GM21529 (cell line): ENCODE measurements at regions not wholly inside any gene's neighbourhood (a gene's known extent, or its start where the extent isn't known, plus 50 kb on each side); places are given as distances from the start of the nearest gene placed in this dataset.
"Not testable (repeated sequence)": the region's sequence is repeated elsewhere in the genome, so short reads cannot be mapped to it uniquely, and the experiment has no call there.

Experiments used
- ATAC-seq: cut with Tn5 transposase; IDR thresholded peaks from one replicate; pipeline ENCODE4 v1.9.1; 2021; ENCODE audit not compliant: unreplicated experiment

DNA sequence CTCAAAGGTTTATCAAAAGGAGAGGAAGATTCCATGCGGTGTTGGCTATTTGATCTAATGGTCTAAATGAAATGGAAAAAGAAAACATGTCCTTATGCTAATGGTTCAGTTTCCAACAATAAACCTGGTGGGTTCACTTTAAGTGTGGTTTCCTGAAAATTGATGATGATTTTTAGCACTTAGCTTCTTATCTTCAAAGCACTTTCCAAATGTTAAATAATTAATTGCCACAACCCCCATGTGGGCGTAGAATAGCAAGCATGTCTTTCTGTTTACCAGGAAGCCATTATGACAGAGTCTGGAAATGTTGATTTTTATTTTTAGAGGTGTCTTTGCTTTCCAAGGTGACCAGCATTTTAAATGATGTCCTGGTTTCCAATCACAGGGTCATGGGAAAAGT lies 134.8 kb upstream of the SLC4A4 start:
- no peak for ATAC-seq

- no peak for ATAC-seq
Observed at GRCh38 chr4:71206763-71207162, 132.1 kb upstream of the SLC4A4 start.

DNA sequence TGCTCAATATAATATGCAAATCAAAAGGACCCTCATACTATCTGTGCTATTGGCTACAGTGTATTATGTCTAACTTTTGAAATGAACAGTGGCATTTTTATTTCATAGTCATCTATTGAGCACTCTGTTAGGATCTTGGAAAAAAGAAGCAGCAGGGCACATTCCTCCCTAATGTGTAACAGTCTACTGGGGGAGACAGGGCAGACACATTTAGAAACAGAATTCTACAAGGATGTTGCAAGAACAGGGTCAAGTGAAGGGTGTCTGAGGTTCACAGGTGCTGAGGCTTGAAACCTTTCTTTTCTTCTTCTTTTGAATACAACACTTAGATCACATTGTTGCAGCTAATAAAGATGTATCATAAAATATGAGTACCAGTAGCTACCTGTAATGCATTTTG lies 129.7 kb upstream of the SLC4A4 start:
- ATAC-seq, result no peak

GRCh38 chr4:71210823-71211222 lies 128.0 kb upstream of the SLC4A4 start:
- no peak for ATAC-seq

GRCh38 chr4:71211748-71212147 lies 127.1 kb upstream of the SLC4A4 start:
- ATAC-seq, result no peak

DNA sequence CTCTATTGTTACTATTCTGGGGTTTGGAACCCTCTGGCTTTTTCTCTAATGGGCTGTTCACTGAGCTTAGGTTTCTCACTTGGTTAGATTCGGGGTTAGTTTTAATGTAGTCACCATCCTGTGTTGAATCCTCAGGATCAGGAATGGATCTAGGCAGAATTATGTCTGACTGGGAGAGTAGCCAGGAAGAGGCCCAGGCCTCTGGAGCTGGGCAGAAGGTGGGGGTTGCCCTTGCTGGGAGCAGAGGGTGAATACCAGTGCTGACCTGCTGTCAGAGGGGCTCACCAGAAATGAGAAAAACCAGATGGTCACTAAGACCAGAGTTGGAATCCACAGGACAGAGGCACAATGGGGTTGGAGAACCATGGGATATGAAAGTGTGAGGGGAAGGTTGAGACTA lies 126.6 kb upstream of the SLC4A4 start:
- ATAC-seq, result no peak

GRCh38 chr4:71214578-71214977 lies 124.2 kb upstream of the SLC4A4 start:
- ATAC-seq, result no peak

DNA sequence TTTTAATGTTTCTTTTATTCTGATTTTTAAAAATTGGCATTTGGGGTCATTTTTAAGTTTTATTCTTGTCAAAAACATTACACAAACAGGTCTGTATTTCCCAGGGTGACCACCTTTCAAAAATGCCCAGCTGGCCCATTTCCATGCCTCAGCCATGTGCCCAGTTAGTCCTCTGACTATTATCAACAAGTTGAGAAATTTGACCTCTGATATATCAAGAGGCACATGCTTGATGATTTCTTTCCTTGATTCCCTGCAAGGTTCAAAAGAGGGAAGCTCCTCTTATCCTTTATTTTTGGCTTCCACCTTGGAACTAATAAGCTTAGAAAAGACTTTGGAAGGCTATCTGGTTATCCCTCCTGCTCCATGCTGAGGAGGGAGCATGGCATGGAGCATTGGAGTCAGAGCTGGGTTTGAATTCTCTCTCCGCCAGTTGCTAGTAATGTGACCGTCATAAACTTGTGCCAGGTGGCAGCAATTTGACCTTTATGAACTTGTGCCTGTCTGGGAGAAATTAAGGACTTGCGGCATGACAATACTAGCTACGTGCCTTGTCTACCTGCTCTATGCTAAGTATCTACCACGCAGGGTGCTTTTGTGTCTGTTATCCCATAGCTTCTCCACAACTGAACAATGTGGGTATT lies 122.4 kb upstream of the SLC4A4 start:
- ATAC-seq, result no peak

GRCh38 chr4:71217688-71218087 lies 121.1 kb upstream of the SLC4A4 start:
- ATAC-seq, result no peak

- not testable (repeated sequence) for ATAC-seq
Observed at GRCh38 chr4:71220848-71221247, 118.0 kb upstream of the SLC4A4 start.

DNA sequence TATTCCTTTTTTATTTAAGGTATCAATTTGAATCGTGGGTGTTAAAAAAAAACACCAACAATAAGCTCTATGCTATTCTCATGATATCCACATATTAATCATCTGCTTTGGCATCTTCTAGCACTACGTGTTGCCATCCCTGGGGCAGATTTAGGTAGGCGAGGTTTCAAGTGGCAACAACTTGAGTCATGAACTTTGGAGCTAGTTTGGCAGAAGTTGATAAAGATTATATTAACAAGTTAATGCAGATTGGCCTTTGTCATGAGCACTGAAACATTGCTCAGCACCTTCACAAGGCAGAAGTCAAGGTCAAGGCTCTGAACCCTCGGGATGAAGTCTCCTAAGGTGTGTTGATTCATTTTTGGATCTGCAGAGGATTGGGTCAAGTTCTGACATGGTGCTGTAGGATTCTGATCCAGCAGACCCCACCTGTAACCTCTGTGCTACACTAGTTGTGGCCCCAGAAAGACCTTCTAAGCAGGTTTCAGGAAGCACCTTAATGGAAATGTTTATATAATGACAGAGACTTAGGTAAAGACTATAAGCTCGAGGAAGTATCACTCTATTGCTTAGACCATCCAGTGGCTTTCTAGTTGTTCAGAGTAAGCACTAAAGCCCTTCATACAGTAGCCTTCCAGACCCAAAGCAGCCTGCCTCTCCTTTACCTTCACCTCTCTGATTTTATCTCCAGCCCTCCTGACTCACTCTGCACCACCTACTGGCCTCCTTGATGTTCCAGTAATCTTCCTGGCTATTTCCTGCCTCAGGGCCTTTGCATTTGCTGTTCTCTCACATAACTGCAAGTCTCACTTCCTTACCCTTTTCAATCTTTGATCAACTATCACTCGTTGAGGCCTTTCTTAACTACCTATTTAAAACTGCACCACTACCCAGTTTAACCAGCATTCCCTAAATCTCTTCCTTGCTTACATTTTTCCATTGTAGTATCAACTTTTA lies 117.0 kb upstream of the SLC4A4 start:
- no peak for ATAC-seq

DNA sequence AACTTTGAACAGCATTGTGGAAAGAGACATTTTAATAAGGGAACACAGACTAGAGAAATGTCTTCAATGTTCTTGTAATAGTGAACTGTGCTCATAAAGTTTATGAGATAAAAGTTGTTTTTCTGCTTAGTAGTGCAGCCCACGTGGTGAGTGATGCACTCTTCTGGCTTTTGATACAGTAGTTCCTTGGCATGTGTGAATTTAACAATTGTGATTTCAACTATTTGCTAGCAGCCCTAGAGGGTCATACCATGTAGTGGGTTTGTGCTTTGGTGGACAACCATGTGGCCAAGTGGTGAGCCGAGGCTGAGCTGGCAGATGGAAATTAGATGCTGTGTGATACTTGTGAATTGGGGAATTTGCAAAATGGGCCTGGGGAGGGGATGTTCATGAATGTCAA lies 116.2 kb upstream of the SLC4A4 start:
- ATAC-seq, result no peak

- peak; percentile 55 for ATAC-seq
Observed at GRCh38 chr4:71229477-71230270, 109.1 kb upstream of the SLC4A4 start.

DNA sequence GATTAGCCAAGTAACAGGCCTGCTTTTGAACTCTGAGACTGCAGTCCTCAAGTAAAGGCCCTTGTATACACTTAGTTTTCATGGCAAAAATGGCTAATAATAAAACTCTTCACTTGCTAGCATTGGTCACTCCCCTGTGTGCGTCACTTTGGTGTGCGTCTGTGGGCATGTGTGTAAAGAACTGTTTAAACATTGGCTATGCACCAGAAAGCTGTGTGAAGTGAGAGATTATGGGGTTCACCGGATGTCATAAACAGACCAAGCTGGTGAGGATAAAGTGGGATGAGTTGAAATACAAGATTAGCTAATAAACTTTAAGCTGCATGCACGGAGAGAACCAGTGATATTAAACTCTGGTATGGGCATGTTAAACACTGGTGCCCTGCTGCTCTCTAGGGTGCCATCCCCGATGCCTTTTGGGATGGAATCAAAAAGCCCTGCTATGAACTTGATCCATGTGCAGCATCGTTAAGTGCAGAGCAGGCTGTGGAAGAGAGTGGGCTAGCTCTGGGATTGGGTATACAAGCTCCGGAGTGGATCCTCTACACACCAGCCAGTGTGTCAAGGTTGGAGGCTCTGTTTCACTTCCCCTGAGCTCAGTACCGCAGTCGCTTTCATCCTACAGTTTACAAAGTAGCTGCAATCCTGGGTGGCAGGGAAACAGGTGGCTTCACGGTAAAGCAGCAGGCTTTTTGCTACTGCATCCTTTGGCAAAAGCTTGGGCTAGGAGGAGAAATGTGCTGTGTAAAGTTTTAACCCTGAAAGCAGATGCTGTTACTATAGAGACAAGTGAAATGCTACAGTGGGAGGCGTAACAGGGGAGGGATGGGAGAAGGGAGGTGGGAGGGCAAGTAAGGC lies 108.3 kb upstream of the SLC4A4 start:
- no peak for ATAC-seq

DNA sequence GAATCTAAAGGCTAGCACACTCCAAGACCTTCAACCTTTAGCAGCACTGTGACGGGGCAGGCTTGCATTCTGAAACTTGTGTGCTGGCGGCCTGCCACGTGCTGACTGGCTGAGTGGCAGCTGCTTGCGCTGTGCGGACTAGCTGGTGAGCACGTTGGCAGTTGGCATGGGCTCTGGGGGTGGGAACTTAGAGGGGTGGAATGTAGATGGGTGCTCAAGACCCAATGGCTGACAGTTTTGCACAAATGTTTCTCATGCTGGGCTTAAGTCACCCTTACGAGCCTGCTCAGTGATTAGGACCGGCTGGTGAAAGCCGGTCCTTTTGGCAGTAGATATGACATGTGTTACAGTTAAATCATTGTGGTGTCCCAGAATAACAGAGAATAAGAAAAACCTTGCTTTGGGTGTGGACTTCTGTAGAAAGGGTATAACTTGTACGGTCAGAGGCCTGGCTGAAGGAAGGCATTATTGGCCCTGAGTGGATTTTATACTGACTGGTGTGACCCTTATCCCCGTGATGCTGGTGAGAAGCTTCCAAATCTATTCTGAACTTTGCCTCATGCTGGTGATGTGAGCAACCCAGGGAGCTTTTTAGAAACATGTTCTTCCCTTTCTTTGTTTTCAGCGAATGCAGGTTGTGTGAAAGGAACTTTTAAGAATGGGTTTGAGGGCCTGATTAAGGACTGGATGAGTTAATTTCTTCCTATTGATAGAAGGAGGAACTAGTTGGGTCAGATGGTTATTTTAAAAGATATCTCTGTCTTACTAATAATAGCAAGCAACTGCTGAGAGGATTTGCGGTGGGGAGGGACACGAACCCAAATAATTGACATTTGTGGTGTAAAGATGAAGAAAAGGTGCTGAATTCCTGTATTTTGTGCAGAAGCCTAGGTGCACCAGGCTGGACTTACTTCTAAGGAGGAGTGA lies 107.4 kb upstream of the SLC4A4 start:
- ATAC-seq, result no peak

GRCh38 chr4:71232056-71232430 lies 106.8 kb upstream of the SLC4A4 start:
- no peak for ATAC-seq

DNA sequence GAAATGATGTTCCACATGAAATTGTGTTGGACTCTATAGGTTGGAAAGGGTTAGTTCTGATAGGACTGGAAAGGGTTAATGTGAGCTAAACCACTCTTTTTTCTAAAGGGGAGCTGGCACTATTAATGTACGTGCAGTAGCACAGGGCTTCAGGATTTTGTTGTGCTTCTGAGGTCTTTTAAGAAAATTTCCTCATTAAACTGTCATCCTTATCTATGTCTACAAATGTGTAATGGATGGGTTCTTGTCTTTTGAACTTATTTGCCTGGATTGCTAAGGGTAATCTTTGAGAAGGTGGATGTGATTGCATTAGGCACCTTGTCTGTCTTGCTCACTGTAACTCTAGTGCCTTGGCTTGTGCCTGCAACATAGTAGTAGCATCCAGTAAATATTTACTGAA lies 106.0 kb upstream of the SLC4A4 start:
- no peak for ATAC-seq

GRCh38 chr4:71235311-71236201 lies 103.3 kb upstream of the SLC4A4 start:
- ATAC-seq, result no peak

- no peak for ATAC-seq
Observed at GRCh38 chr4:71236226-71236625, 102.6 kb upstream of the SLC4A4 start.
